NT2/D1 (cell line): ENCODE measurements at regions not wholly inside any gene's neighbourhood (a gene's known extent, or its start where the extent isn't known, plus 50 kb on each side); places are given as distances from the start of the nearest gene placed in this dataset.

Source experiments
- DNase-seq: peaks from one replicate; pipeline ENCODE4 v3.0.0-alpha.2; 2011; ENCODE audit warnings: low read depth, low spot score
- H3K27me3 ChIP-seq: 2 replicates; pipeline ENCODE4 v1.6.0; 2011; ENCODE audit warnings: mild to moderate bottlenecking; ENCODE audit not compliant: insufficient read length, insufficient read depth
- H3K36me3 ChIP-seq: 2 replicates; pipeline ENCODE4 v1.6.1; 2011; ENCODE audit warnings: mild to moderate bottlenecking, low read length, mixed read lengths; ENCODE audit not compliant: insufficient read depth, insufficient read length
- H3K4me1 ChIP-seq: 2 replicates; pipeline ENCODE4 v1.5.1; 2011; ENCODE audit not compliant: insufficient read depth, insufficient read length
- H3K4me3 ChIP-seq: 2 replicates; pipeline ENCODE4 v1.5.1; 2011; ENCODE audit warnings: low read depth; ENCODE audit not compliant: insufficient read length
- H3K9ac ChIP-seq: 2 replicates; pipeline ENCODE4 v1.6.0; 2011; ENCODE audit warnings: low read depth; ENCODE audit not compliant: insufficient read length
- H3K9me3 ChIP-seq: 2 replicates; pipeline ENCODE4 v1.5.1; 2011; ENCODE audit warnings: mild to moderate bottlenecking, low read length; ENCODE audit not compliant: insufficient read depth
- SUZ12 ChIP-seq: IDR thresholded peaks from 2 replicates; pipeline ENCODE4 v1.6.1; 2011; ENCODE audit not compliant: insufficient read length, insufficient read depth; ENCODE audit errors: extremely low read depth
- YY1 ChIP-seq: IDR thresholded peaks from 2 replicates; pipeline ENCODE4 v1.6.1; 2011; ENCODE audit not compliant: insufficient read length, insufficient read depth
- ZNF274 ChIP-seq: IDR thresholded peaks from 2 replicates; pipeline ENCODE4 v1.6.1; 2011; ENCODE audit warnings: mild to moderate bottlenecking, low read depth, low read length

DNA sequence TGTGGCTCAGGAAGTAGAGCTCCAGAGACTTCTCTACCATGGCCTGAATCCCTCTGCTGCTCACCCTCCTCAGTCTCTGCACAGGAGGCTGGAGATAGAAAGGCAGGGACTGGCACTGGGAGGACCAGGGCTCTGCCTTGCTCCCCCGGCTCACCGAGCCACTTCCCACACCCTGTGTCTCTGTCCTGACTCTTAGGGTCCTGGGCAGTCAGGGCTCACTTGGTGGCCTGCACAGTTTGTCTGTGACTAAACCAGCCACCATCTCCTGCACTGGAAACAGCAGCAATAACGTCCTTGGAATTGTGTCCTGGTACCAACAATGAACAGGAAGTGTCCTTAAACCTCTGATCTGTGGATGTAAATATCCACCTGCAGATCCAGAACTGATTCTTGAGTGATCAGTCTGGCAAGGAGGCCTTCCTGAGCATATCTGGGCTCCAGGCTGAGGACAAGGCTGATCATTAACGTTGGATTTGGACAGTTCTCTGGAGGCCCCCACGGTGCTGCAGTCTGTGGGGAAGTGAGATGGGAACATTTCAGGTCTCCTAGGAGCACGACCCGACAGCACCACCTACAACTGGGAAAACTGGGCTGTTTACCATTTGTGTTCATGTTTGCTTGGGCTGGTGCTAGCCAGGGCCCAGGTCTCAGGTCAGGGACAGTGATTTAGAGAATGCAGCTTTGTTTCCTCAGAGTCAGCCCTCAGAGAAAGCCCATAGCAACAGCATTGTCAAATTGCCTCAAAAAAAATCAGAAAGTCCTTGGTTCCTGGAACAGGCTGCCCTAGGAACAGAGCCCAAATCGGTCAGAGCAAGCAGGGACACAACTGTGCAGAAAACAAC lies 82.5 kb downstream of the ZNF280B start:
- Histone ChIP-seq H3K4me1 (no peaks in the 10 kb centered on the region), H3K9ac (no peak overlapping the region), H3K4me3 (no peak overlapping the region), H3K27me3 (peaks cover 100% of the 10 kb centered on the region), H3K9me3 (no peaks in the 10 kb centered on the region), H3K36me3 (no peaks in the 10 kb centered on the region)
- TF ChIP-seq YY1 (no peak), ZNF274 (no peak), SUZ12 (no peak)
- no peak for DNase-seq

DNA sequence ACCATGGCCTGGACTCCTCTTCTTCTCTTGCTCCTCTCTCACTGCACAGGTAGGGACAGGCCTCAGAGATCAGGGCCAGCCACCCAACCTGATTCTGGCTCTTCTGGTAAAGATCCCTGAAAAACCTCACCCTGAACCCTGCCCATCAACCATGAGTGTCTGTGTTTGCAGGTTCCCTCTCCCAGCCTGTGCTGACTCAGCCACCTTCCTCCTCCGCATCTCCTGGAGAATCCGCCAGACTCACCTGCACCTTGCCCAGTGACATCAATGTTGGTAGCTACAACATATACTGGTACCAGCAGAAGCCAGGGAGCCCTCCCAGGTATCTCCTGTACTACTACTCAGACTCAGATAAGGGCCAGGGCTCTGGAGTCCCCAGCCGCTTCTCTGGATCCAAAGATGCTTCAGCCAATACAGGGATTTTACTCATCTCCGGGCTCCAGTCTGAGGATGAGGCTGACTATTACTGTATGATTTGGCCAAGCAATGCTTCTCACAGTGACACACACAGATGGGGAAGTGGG lies 80.9 kb downstream of the ZNF280B start:
- Histone ChIP-seq H3K4me1 (no peaks in the 10 kb centered on the region), H3K9me3 (no peaks in the 10 kb centered on the region), H3K9ac (no peak overlapping the region), H3K4me3 (no peak overlapping the region), H3K36me3 (no peaks in the 10 kb centered on the region), H3K27me3 (peaks cover 100% of the 10 kb centered on the region)
- no peak for DNase-seq
- TF ChIP-seq YY1 (no peak), SUZ12 (no peak)

DNA sequence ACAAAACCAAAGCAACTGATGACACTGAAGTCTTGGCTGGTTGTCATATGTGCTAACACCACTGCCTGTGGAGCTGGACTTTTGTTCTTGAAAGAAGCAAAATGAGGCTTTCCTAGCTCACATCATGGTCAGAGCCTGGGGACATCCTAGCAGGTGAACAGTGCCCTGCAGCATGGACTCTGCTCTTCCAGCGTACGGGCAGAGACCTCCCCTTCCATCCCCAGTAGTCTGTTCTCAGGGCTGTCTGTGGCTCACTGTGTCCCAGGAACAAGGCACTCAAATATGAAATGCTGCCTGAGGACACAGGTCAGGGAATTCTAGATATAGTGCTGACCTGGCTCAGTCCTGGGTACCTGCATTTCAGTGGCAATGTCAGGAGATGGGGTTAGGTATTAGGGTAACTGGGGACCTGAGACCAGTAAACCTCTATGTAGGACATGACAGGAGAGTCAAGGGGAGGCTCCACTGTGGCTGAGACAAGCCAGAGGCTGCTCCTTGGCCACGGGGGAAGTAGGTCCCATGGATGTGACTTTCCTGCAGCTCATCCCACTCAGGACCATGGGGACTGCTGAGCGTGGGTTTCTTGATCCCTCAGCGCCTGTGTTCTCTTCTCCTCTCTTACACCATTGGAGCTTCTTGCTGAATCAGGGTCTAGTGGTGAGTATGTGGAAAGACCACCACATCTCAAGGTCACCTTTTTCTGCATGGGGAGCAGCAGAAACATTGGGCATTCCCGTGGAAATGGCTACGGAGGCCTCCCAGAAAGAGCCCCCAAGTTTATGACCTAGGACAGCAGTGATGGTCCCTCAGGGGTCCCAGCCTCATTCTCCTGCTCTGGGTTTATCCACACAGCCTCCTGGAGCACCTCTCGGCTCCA lies 80.1 kb downstream of the ZNF280B start:
- H3K9ac ChIP-seq: no peak overlapping the region
- no peaks in the 10 kb centered on the region for H3K4me1 ChIP-seq
- no peaks in the 10 kb centered on the region for H3K9me3 ChIP-seq
- no peak for DNase-seq
- no peaks in the 10 kb centered on the region for H3K36me3 ChIP-seq
- peaks cover 100% of the 10 kb centered on the region for H3K27me3 ChIP-seq
- H3K4me3 ChIP-seq: no peak overlapping the region
- TF ChIP-seq YY1 (no peak), SUZ12 (no peak), ZNF274 (no peak)

DNA sequence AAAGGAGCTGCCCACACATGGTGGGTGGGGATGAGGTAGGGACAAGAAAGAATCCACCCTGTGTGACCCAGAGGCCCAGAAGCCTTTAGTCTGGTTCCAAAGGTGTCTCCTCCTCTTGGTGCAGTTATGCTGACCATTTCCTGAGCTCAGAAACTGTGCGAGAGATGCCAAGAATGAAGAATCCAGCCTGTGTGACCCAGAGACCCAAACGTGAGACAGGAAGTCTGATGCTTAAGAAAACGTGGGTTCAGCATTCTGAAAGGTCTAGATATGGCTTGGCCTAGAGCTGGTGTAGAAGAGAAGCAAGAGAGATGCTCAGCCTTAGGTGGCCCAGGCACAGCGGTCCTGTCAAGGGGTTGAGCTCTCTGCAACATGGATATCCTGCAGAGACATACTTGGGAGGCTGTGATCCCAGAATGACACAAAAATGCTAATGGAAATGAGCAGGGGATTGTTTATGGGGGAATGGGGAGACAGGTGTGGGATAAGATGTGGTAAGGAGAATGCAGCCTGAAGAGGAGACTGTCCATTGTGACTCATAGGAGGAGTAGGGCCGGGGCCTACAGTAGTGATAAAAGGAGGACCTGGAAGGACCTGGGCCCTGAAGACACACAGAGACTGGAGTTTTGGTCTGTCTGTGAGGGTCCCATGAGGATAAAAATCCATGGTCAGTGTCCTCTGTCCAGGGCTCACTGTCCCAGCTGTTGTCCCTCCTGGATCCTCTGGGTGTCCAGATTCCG lies 79.0 kb downstream of the ZNF280B start:
- no peak for DNase-seq
- Histone ChIP-seq H3K36me3 (no peaks in the 10 kb centered on the region), H3K9me3 (no peaks in the 10 kb centered on the region), H3K4me1 (no peaks in the 10 kb centered on the region), H3K4me3 (no peak overlapping the region), H3K9ac (no peak overlapping the region), H3K27me3 (peaks cover 100% of the 10 kb centered on the region)
- no peak for TF ChIP-seq YY1
- TF ChIP-seq ZNF274: no peak
- TF ChIP-seq SUZ12: no peak

DNA sequence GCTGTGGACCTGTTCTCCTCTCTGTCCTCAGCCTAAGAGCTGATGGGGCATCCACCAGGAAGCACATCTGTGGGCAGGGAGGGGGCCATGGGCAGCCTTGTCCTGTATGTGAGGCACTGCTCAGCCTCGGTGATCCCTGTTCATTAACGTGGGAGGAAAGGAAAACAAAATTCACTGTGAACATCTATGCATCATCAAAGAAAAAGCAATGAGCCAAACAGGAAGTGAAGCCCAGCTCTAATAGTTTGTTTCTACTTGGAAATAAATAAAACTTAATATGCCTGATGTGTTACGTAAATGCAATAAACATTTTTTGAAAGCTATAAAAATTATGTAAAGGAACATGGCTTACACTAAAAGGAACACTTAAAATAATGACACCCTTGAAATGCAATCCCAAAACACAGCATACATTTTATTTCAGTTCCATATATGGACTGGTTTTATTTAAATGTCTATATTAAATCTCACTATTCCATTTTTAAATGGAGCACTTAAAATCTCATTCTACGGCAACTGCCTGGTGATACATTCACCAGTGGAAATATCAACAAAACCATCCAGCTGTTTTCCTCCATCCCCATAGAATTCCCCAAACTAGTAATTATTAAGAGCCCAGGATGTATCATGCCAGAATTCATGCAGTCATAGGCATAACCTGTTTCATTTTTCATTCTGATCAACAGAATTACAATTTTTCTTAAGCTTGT lies 78.3 kb downstream of the ZNF280B start:
- DNase-seq: no peak
- H3K27me3 ChIP-seq: peaks cover 100% of the 10 kb centered on the region
- no peaks in the 10 kb centered on the region for H3K4me1 ChIP-seq
- no peak overlapping the region for H3K9ac ChIP-seq
- H3K4me3 ChIP-seq: no peak overlapping the region
- no peaks in the 10 kb centered on the region for H3K36me3 ChIP-seq
- H3K9me3 ChIP-seq: no peaks in the 10 kb centered on the region
- no peak for TF ChIP-seq ZNF274
- TF ChIP-seq SUZ12: no peak
- no peak for TF ChIP-seq YY1

DNA sequence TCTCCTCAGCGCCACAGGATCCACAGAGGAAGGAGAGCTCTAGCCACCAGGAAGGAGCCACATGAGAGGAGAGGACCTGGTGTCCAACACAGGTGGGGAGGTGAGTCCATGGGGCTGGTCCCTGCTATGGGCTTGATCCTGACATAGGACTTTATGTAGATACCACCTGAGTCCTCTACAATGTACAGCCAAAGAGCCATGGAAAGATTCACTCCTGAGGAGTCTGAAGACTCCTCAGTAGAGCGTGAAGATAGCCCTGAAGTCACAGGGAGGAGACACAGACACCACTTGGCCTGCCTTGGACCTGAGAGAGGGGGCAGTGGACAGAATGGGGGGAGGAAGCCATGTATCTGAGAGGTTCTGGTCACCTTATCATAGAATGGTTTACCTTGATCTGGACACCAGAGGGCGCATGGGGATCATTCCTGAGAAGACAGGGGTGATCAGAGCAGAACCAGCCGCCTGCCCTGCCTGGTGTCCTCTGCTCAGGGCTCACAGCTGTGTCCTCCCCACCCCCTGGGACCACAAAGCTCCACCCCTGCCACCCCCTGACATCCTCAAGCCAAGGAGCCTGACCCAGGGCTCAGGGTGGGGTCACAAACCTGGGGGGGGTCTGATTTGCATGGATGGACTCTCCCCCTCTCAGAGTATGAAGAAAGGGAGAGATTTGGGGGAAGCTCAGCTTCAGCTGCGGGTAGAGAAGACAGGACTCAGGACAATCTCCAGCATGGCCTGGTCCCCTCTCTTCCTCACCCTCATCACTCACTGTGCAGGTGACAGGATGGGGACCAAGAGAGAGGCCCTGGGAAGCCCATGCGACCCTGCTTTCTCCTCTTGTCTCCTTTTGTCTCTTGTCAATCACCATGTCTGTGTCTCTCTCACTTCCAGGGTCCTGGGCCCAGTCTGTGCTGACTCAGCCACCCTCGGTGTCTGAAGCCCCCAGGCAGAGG lies 77.0 kb downstream of the ZNF280B start:
- Histone ChIP-seq H3K4me1 (no peaks in the 10 kb centered on the region), H3K27me3 (peaks cover 99% of the 10 kb centered on the region), H3K9me3 (no peaks in the 10 kb centered on the region), H3K36me3 (no peaks in the 10 kb centered on the region), H3K9ac (no peak overlapping the region), H3K4me3 (no peak overlapping the region)
- peak; percentile 25 for DNase-seq
- TF ChIP-seq SUZ12: no peak
- no peak for TF ChIP-seq ZNF274
- no peak for TF ChIP-seq YY1
